ENCODE measurements at regions not wholly inside any gene's neighbourhood (a gene's known extent, or its start where the extent isn't known, plus 50 kb on each side); places are given as distances from the start of the nearest gene placed in this dataset.

DNA sequence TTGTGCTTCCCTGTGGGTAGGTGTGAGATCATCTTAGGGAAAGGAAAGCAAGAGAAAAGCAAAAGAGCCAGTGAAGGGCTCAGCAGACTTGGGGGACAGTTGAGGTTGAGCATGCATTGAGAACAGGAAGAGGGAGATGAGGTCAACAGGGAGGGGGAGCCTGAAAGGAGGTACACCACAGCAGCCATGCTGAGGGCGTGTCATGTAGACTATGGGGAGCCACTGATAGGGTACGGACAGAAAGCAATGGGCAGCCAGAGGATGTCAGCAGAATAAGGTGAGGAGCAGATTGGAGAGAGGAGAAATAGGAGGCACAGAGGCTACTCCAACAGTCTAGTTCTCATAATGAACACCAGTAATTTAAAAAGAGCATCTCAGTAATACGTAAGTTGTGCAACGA is 351.1 kb upstream of the HTR1E start:
- TF ChIP-seq ZFP30 (CRISPR knock-in tag; IDR thresholded peaks at IDR 0.05) (no peak), SNAI2 (CRISPR knock-in tag; IDR thresholded peaks at IDR 0.05) (no peak), BACH2 (CRISPR knock-in tag; IDR thresholded peaks at IDR 0.05; ENCODE audit: borderline replicate concordance) (no peak), ISL1 (CRISPR knock-in tag; IDR thresholded peaks at IDR 0.05) (no peak), ZFP3 (CRISPR knock-in tag; IDR thresholded peaks at IDR 0.05) (no peak), RARB (CRISPR knock-in tag; IDR thresholded peaks at IDR 0.05) (no peak), PPARA (CRISPR knock-in tag; IDR thresholded peaks at IDR 0.05; ENCODE audit: borderline replicate concordance) (no peak), TCF4 (CRISPR knock-in tag; IDR thresholded peaks at IDR 0.05; ENCODE audit: borderline replicate concordance) (no peak), ZC3H10 (CRISPR knock-in tag; IDR thresholded peaks at IDR 0.05) (no peak), GLIS3 (CRISPR knock-in tag; IDR thresholded peaks at IDR 0.05) (no peak)
- TF ChIP-seq, protein P1, sequence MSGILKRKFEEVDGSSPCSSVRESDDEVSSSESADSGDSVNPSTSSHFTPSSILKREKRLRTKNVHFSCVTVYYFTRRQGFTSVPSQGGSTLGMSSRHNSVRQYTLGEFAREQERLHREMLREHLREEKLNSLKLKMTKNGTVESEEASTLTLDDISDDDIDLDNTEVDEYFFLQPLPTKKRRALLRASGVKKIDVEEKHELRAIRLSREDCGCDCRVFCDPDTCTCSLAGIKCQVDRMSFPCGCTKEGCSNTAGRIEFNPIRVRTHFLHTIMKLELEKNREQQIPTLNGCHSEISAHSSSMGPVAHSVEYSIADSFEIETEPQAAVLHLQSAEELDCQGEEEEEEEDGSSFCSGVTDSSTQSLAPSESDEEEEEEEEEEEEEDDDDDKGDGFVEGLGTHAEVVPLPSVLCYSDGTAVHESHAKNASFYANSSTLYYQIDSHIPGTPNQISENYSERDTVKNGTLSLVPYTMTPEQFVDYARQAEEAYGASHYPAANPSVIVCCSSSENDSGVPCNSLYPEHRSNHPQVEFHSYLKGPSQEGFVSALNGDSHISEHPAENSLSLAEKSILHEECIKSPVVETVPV (CRISPR knock-in tag; IDR thresholded peaks at IDR 0.05): no peak
- TF ChIP-seq, protein P2, sequence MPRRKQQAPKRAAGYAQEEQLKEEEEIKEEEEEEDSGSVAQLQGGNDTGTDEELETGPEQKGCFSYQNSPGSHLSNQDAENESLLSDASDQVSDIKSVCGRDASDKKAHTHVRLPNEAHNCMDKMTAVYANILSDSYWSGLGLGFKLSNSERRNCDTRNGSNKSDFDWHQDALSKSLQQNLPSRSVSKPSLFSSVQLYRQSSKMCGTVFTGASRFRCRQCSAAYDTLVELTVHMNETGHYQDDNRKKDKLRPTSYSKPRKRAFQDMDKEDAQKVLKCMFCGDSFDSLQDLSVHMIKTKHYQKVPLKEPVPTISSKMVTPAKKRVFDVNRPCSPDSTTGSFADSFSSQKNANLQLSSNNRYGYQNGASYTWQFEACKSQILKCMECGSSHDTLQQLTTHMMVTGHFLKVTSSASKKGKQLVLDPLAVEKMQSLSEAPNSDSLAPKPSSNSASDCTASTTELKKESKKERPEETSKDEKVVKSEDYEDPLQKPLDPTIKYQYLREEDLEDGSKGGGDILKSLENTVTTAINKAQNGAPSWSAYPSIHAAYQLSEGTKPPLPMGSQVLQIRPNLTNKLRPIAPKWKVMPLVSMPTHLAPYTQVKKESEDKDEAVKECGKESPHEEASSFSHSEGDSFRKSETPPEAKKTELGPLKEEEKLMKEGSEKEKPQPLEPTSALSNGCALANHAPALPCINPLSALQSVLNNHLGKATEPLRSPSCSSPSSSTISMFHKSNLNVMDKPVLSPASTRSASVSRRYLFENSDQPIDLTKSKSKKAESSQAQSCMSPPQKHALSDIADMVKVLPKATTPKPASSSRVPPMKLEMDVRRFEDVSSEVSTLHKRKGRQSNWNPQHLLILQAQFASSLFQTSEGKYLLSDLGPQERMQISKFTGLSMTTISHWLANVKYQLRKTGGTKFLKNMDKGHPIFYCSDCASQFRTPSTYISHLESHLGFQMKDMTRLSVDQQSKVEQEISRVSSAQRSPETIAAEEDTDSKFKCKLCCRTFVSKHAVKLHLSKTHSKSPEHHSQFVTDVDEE (CRISPR knock-in tag; IDR thresholded peaks at IDR 0.05): no peak
- TF ChIP-seq, protein P3, sequence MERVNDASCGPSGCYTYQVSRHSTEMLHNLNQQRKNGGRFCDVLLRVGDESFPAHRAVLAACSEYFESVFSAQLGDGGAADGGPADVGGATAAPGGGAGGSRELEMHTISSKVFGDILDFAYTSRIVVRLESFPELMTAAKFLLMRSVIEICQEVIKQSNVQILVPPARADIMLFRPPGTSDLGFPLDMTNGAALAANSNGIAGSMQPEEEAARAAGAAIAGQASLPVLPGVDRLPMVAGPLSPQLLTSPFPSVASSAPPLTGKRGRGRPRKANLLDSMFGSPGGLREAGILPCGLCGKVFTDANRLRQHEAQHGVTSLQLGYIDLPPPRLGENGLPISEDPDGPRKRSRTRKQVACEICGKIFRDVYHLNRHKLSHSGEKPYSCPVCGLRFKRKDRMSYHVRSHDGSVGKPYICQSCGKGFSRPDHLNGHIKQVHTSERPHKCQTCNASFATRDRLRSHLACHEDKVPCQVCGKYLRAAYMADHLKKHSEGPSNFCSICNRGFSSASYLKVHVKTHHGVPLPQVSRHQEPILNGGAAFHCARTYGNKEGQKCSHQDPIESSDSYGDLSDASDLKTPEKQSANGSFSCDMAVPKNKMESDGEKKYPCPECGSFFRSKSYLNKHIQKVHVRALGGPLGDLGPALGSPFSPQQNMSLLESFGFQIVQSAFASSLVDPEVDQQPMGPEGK (CRISPR knock-in tag; IDR thresholded peaks at IDR 0.05; ENCODE audit: borderline replicate concordance): no peak

Data from SK-N-SH treated with all-trans-retinoic acid at 6 μM for 48 hours (cell line).